Upper lobe of left lung (tissue), 6 donors: ENCODE measurements at regions not wholly inside any gene's neighbourhood (a gene's known extent, or its start where the extent isn't known, plus 50 kb on each side); places are given as distances from the start of the nearest gene placed in this dataset.

Source experiments
- ATAC-seq, 2 donors: fragments of 200-7000 bp; cut with Tn5 transposase; one replicate each; pipeline ENCODE4 v1.9.1; 2022; ENCODE audit warnings: mild to moderate bottlenecking in 2 of 2, moderate library complexity in 2 of 2; ENCODE audit not compliant: low FRiP score in 2 of 2
- DNase-seq, 2 donors: peaks; one replicate each; pipeline ENCODE4 v3.0.0-alpha.2; 2019 to 2020
- H3K27ac ChIP-seq, 4 donors: fragments of 200-600 bp; sonication (generic); one replicate each; pipeline ENCODE4 v1.5.1; 2016 to 2019
- H3K27me3 ChIP-seq, 4 donors: fragments of 200-600 bp; sonication (generic); one replicate each; pipeline ENCODE4 v1.5.1; 2017 to 2019
- H3K36me3 ChIP-seq, 4 donors: fragments of 200-600 bp; sonication (generic); one replicate each; pipeline ENCODE4 v1.5.1; 2016 to 2019
- H3K4me1 ChIP-seq, 4 donors: fragments of 200-600 bp; sonication (generic); one replicate each; pipeline ENCODE4 v1.5.1; 2018 to 2019
- H3K4me3 ChIP-seq, 4 donors: fragments of 200-600 bp; sonication (generic); one replicate each; pipeline ENCODE4 v1.5.1; 2017 to 2019; ENCODE audit warnings: mild to moderate bottlenecking in 2 of 4, moderate library complexity in 1 of 4
- H3K9me3 ChIP-seq, 4 donors: fragments of 200-600 bp; sonication (generic); one replicate each; pipeline ENCODE4 v1.5.1; 2018 to 2019
- CTCF ChIP-seq, 6 experiments: fragments of 450-650 bp in 4 of 6; fragments of 200-600 bp in 2 of 6; sonication (generic) in 2 of 6; IDR thresholded peaks; one replicate each; pipeline ENCODE4 v1.5.1; 2016 to 2019; ENCODE audit warnings: antibody characterized with exemption in 6 of 6
- EP300 ChIP-seq, 4 donors: sonication (generic); formaldehyde crosslinking; IDR thresholded peaks; one replicate each; pipeline ENCODE4 v1.5.1; 2017; ENCODE audit warnings: antibody characterized with exemption in 4 of 4, control low read depth in 2 of 4
- POLR2A ChIP-seq, 4 donors: fragments of 450-650 bp; IDR thresholded peaks; one replicate each; pipeline ENCODE4 v1.5.1; 2016 to 2017; ENCODE audit warnings: antibody characterized with exemption in 4 of 4, mild to moderate bottlenecking in 2 of 4
- POLR2AphosphoS5 ChIP-seq, 2 donors: sonication (generic); formaldehyde crosslinking; IDR thresholded peaks; one replicate each; pipeline ENCODE4 v1.5.1; 2017; ENCODE audit warnings: antibody characterized with exemption in 2 of 2
- WGBS, 2 donors: methylation state at CpG; one replicate each; pipeline ENCODE4 v1.1.5; 2017 to 2018; 5-methylcytosine and 5-hydroxymethylcytosine counted together
- donor health status: DM: no; HTN: no; CAD: no; lungs with moderate emphysema.
- donor health status: DM: no; HTN: yes; CAD: no; lungs with severe emphysema.

- no peak for TF ChIP-seq POLR2AphosphoS5 (IDR thresholded peaks at IDR 0.05)
- no peak for TF ChIP-seq EP300 (IDR thresholded peaks at IDR 0.05)
- no peak for TF ChIP-seq CTCF (IDR thresholded peaks at IDR 0.05)
- TF ChIP-seq POLR2A (IDR thresholded peaks at IDR 0.05): no peak
- H3K4me3 ChIP-seq: no peak overlapping the region
- H3K27ac ChIP-seq: no peak overlapping the region
- DNase-seq (no peak), ATAC-seq (no peak)
- peaks cover 0 to 2% (median 0%) of the 10 kb centered on the region in 4 donors for H3K9me3 ChIP-seq
- H3K27me3 ChIP-seq: no peaks in the 10 kb centered on the region
- no peaks in the 10 kb centered on the region for H3K36me3 ChIP-seq
- no peaks in the 10 kb centered on the region for H3K4me1 ChIP-seq
- WGBS, 2 donors: 82 to 85% methylated on average over 2 of the region's 2 CpGs
These were observed 158.7 kb upstream of the ATP6AP2 start for GRCh38 chrX:40422021-40422420.

GRCh38 chrX:40420899-40421729 is 159.7 kb upstream of the ATP6AP2 start:
- H3K4me3 ChIP-seq: no peak overlapping the region
- TF ChIP-seq EP300 (IDR thresholded peaks at IDR 0.05) (no peak), POLR2A (IDR thresholded peaks at IDR 0.05) (no peak), CTCF (IDR thresholded peaks at IDR 0.05) (no peak), POLR2AphosphoS5 (IDR thresholded peaks at IDR 0.05) (no peak)
- no peaks in the 10 kb centered on the region for H3K4me1 ChIP-seq
- H3K36me3 ChIP-seq: no peaks in the 10 kb centered on the region
- ATAC-seq (no peak), DNase-seq (no peak)
- H3K27ac ChIP-seq: no peak overlapping the region
- no peaks in the 10 kb centered on the region for H3K9me3 ChIP-seq
- WGBS, 2 donors: 86 to 96% methylated on average over 6 to 9 of the region's 9 CpGs
- no peaks in the 10 kb centered on the region for H3K27me3 ChIP-seq

- 72% methylated on average over 3 of the region's 3 CpGs; no CpG with 5 or more reads in 1 of the 2 donors for WGBS, 2 donors
- no peaks in the 10 kb centered on the region for H3K36me3 ChIP-seq
These were observed 162.0 kb upstream of the ATP6AP2 start for GRCh38 chrX:40418813-40419195.

GRCh38 chrX:40418146-40418812 is 162.5 kb upstream of the ATP6AP2 start:
- no peak for TF ChIP-seq POLR2AphosphoS5 (IDR thresholded peaks at IDR 0.05)
- no peak for TF ChIP-seq POLR2A (IDR thresholded peaks at IDR 0.05)
- no peak for TF ChIP-seq CTCF (IDR thresholded peaks at IDR 0.05)
- no peak for TF ChIP-seq EP300 (IDR thresholded peaks at IDR 0.05)
- no peaks in the 10 kb centered on the region for H3K27me3 ChIP-seq
- no peak overlapping the region for H3K27ac ChIP-seq
- no peaks in the 10 kb centered on the region for H3K4me1 ChIP-seq
- DNase-seq: no peak
- 68 to 72% methylated on average over 3 to 7 of the region's 7 CpGs for WGBS, 2 donors
- ATAC-seq: no peak
- no peak overlapping the region for H3K4me3 ChIP-seq
- no peaks in the 10 kb centered on the region for H3K9me3 ChIP-seq
- H3K36me3 ChIP-seq: no peaks in the 10 kb centered on the region

More at GRCh38 chrX:40418813-40419195, 162.0 kb upstream of the ATP6AP2 start:
- no peak overlapping the region for H3K27ac ChIP-seq
- H3K4me3 ChIP-seq: no peak overlapping the region
- H3K4me1 ChIP-seq: no peaks in the 10 kb centered on the region
- TF ChIP-seq POLR2AphosphoS5 (IDR thresholded peaks at IDR 0.05) (no peak), POLR2A (IDR thresholded peaks at IDR 0.05) (no peak), CTCF (IDR thresholded peaks at IDR 0.05) (no peak), EP300 (IDR thresholded peaks at IDR 0.05) (no peak)
- DNase-seq (no peak), ATAC-seq (no peak)
- H3K27me3 ChIP-seq: no peaks in the 10 kb centered on the region
- H3K9me3 ChIP-seq: no peaks in the 10 kb centered on the region
